Left forelimb (tissue), 1 donor: ENCODE measurements at regions not wholly inside any gene's neighbourhood (a gene's known extent, or its start where the extent isn't known, plus 50 kb on each side); places are given as distances from the start of the nearest gene placed in this dataset.
"Not testable (repeated sequence)": the region's sequence is repeated elsewhere in the genome, so short reads cannot be mapped to it uniquely, and the experiment has no call there.

Source experiments
- DNase-seq: peaks from one replicate; pipeline ENCODE4 v3.0.0-alpha.2; 2018; ENCODE audit warnings: low spot score

- DNase-seq, result not testable (repeated sequence)
Observed at GRCh38 chr16:86267657-86268056, 242.7 kb upstream of the FOXF1 start.

DNA sequence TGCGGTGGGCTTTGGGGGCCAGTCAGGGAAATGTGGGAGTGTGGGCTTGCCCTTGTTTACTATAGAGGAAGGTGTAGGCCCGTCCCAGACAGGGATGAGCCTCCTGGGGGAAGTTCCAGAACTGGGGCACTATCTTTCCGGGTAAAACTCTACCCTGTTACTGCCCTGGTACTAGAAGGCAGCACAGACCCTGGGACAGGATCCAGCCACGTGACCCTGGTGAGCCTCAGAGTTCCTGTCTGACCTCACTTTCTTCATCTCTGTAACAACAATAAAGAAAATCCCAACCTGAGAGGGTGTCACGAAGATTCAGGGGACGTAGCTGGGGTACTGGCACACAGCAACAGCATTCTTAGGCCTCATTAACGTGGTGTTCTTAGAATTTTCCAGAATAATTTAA is 239.6 kb upstream of the FOXF1 start:
- no peak for DNase-seq

- DNase-seq, result no peak
Observed at GRCh38 chr16:86272744-86273143, 237.6 kb upstream of the FOXF1 start.

DNA sequence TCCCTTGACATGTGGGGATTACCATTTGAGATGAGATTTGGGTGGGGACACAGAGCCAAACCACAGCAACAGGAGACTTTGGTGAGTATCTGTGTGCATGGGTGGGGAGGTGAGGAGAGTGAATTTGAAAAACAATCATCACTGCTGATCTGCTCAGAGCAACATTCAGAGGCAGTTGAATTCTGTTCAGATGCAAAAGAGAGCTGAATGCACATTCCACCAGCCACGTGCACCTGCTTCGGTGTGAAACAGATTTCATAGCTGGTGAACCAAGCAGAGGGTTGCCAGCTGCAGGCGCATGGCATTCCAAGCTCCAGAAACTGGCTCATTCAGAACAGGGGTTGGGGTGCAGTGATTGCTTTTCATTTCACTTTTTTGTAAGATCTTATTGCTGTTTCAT is 233.1 kb upstream of the FOXF1 start:
- DNase-seq, result peak; percentile 23

DNA sequence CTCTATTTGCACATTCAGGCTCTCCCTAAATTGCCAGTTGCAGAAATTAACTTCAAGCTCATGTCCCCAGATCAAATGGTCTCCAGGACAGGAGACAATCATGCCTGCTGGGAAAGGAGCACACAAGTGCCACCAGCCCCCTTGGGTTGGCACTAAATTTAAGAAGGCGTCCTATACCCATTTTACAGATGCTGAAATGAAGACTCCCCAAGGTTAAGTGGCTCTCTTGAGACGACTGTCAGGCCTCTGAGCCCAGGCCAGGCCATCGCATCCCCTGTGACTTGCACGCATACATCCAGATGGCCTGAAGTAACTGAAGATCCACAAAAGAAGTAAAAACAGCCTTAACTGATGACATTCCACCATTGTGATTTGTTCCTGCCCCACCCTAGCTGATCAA is 232.5 kb upstream of the FOXF1 start:
- DNase-seq, result peak; percentile 20

DNA sequence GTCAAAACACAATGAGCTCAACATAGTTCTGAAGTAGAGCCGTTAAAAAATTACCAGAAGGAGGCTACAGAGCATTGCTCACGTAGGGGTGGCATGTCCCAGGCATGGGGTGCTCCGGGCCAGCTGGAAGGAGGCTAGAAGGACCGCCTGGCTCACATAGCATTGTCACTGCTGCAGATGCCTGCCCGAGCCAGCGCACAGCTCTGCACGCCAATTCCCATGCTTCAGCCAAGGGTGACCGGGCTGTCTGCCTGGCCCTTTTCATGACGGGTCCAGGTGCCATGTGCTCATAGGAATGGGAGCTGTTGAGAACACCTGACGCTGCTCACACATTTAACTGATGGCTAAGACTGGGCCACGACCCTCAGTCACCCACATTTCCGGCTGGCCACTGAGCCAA is 228.9 kb upstream of the FOXF1 start:
- peak; percentile 56 for DNase-seq

GRCh38 chr16:86283944-86284343 is 226.4 kb upstream of the FOXF1 start:
- DNase-seq, result peak; percentile 11

- no peak for DNase-seq
Observed at GRCh38 chr16:86285421-86285820, 224.9 kb upstream of the FOXF1 start.

- no peak for DNase-seq
Observed at GRCh38 chr16:86285938-86286921, 224.1 kb upstream of the FOXF1 start.

- DNase-seq, result no peak
Observed at GRCh38 chr16:86286991-86287663, 223.2 kb upstream of the FOXF1 start.

DNA sequence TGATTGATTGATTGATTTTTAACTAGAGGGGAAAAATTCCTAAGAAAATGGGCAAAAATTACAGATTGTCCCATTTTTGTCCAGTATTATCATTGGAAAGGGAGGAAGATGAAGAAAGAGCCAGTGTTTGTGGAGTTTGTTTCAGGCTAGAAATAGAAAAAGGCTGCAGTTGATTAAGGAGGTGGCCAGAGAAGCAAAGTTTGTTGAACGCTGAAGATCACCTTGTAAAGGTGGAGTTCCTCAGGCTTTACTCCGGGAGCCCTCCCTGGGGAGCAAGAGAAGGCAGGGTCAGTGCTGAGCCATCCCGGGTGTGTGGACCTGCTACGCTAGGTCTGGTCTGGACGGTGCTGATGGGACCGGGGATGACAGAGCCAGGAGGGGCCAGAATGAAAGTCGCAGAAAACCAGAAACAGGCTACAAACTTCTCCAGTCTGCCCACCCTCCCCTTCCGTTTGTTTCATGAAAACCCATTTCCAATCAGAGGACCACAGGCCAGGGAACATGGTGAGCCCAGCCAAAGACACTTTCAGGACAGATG is 222.6 kb upstream of the FOXF1 start:
- DNase-seq, result no peak

- no peak for DNase-seq
Observed at GRCh38 chr16:86288716-86289294, 221.5 kb upstream of the FOXF1 start.

DNA sequence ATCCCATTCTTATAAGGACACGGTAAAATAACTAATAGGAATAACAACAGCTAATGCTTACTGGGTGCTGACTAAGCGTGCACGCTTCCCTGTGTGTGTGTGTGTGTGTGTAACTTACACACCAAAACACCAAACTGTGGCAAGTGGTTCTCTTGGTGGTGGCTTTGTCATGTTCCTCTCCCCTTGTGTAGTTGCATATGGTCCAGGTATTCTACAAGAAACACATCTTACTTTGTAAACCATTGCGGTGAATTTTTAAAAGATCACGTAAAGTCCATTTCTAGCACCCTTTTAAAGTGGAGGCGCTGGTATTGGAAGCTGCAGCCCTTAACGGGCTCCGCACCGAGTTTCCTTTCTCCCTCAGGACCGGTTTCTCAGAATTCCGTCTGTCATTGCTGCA is 221.0 kb upstream of the FOXF1 start:
- no peak for DNase-seq

DNA sequence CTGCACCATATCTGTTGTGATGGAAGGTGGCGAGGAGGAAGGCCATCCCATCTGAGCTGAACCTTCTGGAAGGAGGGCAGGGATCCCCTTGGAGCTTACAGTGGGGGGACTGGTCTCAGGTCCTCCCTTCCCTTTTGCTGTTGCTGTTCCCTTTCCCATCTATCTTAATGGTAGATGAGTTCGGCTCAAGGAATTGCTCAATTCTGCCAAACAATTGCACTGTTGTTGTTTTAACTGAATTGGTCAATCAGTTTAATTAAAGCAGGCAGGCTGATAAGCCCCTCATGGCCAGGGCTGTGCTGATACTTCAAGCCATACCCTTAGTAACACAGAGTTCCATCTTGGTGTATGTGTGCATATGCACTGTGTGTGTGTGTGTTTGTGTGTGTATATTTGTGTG is 220.4 kb upstream of the FOXF1 start:
- no peak for DNase-seq

DNA sequence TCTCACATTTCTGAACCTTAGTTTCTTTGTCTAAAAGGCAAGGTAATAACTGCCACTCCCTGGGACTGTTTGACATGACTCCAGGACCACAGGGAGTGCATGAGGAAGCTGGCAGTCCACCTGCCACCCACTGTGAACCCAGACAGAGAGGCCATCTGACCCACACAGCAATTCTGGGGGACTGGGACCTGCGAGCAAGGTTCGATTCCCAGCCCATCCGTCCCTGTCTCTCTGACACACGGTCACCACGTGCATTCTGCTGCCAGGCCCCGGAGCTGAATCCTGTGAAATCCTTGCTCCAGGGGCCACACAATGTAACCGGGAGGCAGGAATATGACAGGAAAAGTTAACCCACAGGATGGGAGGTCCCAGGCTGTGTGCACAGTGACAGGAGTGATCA is 218.8 kb upstream of the FOXF1 start:
- DNase-seq, result peak; percentile 37

- DNase-seq, result no peak
Observed at GRCh38 chr16:86292171-86292775, 218.1 kb upstream of the FOXF1 start.

GRCh38 chr16:86292942-86293341 is 217.4 kb upstream of the FOXF1 start:
- no peak for DNase-seq

- DNase-seq, result peak; percentile 51
Observed at GRCh38 chr16:86293906-86294305, 216.4 kb upstream of the FOXF1 start.

DNA sequence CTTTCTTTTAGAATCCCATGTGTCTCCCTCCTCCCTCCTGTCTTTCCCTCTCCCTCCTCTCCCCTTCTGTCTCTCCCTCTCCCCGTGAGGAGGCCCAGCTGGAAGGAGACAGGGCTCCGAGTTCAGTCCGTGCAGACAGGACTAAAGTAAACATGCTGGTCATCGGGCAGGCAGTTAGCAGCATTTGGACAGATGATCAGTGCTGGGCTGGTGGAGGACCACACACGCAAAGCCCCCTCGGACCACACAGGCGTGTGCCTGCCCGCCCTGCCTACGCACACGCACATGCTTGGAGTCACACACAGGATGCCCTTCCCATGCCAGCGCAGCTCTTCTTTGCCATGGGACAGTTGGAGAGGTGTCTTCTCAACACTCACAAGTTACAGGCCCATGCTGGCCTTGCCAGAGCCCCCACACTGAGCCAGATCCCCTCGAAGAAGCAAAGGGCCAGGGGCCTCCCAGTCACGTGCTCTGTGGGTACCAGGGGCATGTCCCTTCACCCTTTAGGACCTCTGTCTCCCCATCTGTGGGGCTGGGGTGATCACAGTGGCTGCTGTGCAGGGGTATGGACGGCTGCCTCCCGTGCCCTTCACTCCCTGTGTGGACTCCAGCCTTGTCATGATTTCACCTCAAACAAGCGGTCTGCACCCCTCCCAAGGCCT is 215.7 kb upstream of the FOXF1 start:
- peak; percentile 51 for DNase-seq

- DNase-seq, result no peak
Observed at GRCh38 chr16:86296256-86296655, 214.1 kb upstream of the FOXF1 start.

- no peak for DNase-seq
Observed at GRCh38 chr16:86297391-86297790, 212.9 kb upstream of the FOXF1 start.
